ENCODE measurements at regions not wholly inside any gene's neighbourhood (a gene's known extent, or its start where the extent isn't known, plus 50 kb on each side); places are given as distances from the start of the nearest gene placed in this dataset.

DNA sequence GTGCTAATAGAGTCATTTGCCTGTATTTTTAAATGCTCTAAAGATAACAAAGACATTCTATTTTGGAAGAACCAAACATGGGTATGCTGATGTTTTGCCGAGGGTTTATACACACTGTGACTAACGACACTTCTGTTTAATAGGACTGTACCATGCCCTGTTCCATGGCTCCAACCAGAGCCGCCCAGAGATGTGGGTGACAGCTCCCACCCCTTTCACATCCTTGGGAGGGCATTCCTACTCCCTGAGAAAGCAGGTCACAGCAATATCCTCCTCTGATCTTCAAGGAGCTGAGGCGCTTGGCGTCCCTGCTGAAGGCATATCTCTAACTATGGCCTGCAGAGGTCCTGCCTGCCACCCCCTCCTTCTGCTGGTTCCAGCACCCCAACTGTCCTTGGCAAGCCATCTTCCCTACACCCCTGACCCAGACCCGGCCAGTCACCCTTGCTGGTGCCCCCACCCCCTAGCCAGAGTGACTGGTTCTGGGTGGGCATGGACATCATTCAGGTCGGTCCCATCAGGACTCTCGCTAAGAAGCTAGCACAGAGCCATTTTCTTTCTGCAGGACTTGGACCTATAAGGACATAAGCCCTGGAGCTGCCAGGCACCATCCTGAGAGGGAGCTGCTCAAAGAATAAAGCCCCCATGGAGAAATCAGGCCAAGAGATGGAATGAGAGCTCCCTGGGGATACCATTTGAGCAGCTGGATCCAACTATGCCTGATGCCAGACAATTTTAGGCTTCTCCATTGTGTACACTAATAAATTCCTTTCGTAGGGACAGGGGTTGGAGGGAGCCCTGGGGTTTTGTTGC lies 381.3 kb downstream of the CTTN start:
- Histone ChIP-seq H3K9ac (ENCODE audit: low read depth in 1 of 2, low read length in 2 of 2) (no peak overlapping the region), H3K9me3 (ENCODE audit: control insufficient read depth in 4 of 4, low read length in 3 of 4) (no peaks in the 10 kb centered on the region), H3K36me3 (ENCODE audit: control insufficient read depth in 4 of 4, insufficient read depth in 3 of 4, low read depth in 1 of 4, low read length in 3 of 4) (no peaks in the 10 kb centered on the region), H3K27me3 (ENCODE audit: control insufficient read depth in 4 of 4, insufficient read depth in 4 of 4, low read length in 3 of 4) (no peaks in the 10 kb centered on the region), H3K27ac (ENCODE audit: low read depth in 1 of 2, low read length in 2 of 2) (no peak overlapping the region), H3K4me3 (ENCODE audit: low read depth in 1 of 3, low read length in 3 of 3) (no peak overlapping the region), H3K4me1 (ENCODE audit: control insufficient read depth in 4 of 4, insufficient read depth in 4 of 4, low read length in 3 of 4) (peaks cover 0 to 5% (median 0%) of the 10 kb centered on the region in 4 donors)
- TF ChIP-seq FOXA2 (IDR thresholded peaks at IDR 0.05) = no peak
- no peak for DNase-seq (ENCODE audit: low spot score)
- 94% methylated on average over 9 of the region's 9 CpGs for WGBS

DNA sequence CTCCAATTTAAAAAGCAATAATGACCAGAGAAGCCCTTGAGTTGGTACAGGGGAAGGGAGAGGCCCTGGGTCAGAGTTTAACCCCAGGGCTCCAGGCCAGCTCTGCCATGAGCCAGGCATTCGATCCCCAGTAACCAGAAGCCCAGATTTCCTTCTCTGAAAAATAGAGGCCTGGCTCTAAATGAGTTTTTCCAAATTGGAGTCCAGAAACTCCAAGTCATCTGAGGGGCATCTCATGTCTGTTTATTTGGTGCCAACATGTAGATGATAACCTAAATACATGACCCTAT lies 381.9 kb downstream of the CTTN start:
- Histone ChIP-seq H3K9me3 (ENCODE audit: control insufficient read depth in 4 of 4, low read length in 3 of 4) (no peaks in the 10 kb centered on the region), H3K27ac (ENCODE audit: low read depth in 1 of 2, low read length in 2 of 2) (no peak overlapping the region), H3K27me3 (ENCODE audit: control insufficient read depth in 4 of 4, insufficient read depth in 4 of 4, low read length in 3 of 4) (no peaks in the 10 kb centered on the region), H3K4me3 (ENCODE audit: low read depth in 1 of 3, low read length in 3 of 3) (no peak overlapping the region), H3K9ac (ENCODE audit: low read depth in 1 of 2, low read length in 2 of 2) (no peak overlapping the region), H3K4me1 (ENCODE audit: control insufficient read depth in 4 of 4, insufficient read depth in 4 of 4, low read length in 3 of 4) (peaks cover 0 to 5% (median 0%) of the 10 kb centered on the region in 4 donors), H3K36me3 (ENCODE audit: control insufficient read depth in 4 of 4, insufficient read depth in 3 of 4, low read depth in 1 of 4, low read length in 3 of 4) (no peaks in the 10 kb centered on the region)
- 59% methylated on average over 1 of the region's 1 CpG for WGBS
- DNase-seq (ENCODE audit: low spot score) = no peak
- TF ChIP-seq YY1 (IDR thresholded peaks at IDR 0.05) = no peak
- TF ChIP-seq, protein P1, sequence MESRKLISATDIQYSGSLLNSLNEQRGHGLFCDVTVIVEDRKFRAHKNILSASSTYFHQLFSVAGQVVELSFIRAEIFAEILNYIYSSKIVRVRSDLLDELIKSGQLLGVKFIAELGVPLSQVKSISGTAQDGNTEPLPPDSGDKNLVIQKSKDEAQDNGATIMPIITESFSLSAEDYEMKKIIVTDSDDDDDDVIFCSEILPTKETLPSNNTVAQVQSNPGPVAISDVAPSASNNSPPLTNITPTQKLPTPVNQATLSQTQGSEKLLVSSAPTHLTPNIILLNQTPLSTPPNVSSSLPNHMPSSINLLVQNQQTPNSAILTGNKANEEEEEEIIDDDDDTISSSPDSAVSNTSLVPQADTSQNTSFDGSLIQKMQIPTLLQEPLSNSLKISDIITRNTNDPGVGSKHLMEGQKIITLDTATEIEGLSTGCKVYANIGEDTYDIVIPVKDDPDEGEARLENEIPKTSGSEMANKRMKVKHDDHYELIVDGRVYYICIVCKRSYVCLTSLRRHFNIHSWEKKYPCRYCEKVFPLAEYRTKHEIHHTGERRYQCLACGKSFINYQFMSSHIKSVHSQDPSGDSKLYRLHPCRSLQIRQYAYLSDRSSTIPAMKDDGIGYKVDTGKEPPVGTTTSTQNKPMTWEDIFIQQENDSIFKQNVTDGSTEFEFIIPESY (IDR thresholded peaks at IDR 0.05) = no peak
- no peak for TF ChIP-seq HNF4G (IDR thresholded peaks at IDR 0.05)
- peak in 1 of 2 donors; percentile 3 for TF ChIP-seq HNF4A (conservative IDR thresholded peaks at IDR 0.05)

- no peak overlapping the region for H3K9ac ChIP-seq (ENCODE audit: low read depth in 1 of 2, low read length in 2 of 2)
- H3K4me1 ChIP-seq (ENCODE audit: control insufficient read depth in 4 of 4, insufficient read depth in 4 of 4, low read length in 3 of 4) = peaks cover 4 to 15% (median 10%) of the 10 kb centered on the region in 4 donors
- no peaks in the 10 kb centered on the region for H3K36me3 ChIP-seq (ENCODE audit: control insufficient read depth in 4 of 4, insufficient read depth in 3 of 4, low read depth in 1 of 4, low read length in 3 of 4)
- H3K9me3 ChIP-seq (ENCODE audit: control insufficient read depth in 4 of 4, low read length in 3 of 4) = no peaks in the 10 kb centered on the region
- TF ChIP-seq SP1 (IDR thresholded peaks at IDR 0.05) = no peak
- TF ChIP-seq ATF3 (IDR thresholded peaks at IDR 0.05) = no peak
- TF ChIP-seq HNF4A (conservative IDR thresholded peaks at IDR 0.05) = no peak
- no peak for TF ChIP-seq YY1 (IDR thresholded peaks at IDR 0.05)
- no peak for TF ChIP-seq HNF4G (IDR thresholded peaks at IDR 0.05)
- TF ChIP-seq, protein P1 (IDR thresholded peaks at IDR 0.05) = no peak
- TF ChIP-seq NR2F2 (IDR thresholded peaks at IDR 0.05) = no peak
- TF ChIP-seq EGR1 (IDR thresholded peaks at IDR 0.05; ENCODE audit: low read depth in 2 of 2) = no peak
- no peak for TF ChIP-seq RAD21 (IDR thresholded peaks at IDR 0.05)
- TF ChIP-seq RXRA (IDR thresholded peaks at IDR 0.05) = no peak
- TF ChIP-seq, protein P2, sequence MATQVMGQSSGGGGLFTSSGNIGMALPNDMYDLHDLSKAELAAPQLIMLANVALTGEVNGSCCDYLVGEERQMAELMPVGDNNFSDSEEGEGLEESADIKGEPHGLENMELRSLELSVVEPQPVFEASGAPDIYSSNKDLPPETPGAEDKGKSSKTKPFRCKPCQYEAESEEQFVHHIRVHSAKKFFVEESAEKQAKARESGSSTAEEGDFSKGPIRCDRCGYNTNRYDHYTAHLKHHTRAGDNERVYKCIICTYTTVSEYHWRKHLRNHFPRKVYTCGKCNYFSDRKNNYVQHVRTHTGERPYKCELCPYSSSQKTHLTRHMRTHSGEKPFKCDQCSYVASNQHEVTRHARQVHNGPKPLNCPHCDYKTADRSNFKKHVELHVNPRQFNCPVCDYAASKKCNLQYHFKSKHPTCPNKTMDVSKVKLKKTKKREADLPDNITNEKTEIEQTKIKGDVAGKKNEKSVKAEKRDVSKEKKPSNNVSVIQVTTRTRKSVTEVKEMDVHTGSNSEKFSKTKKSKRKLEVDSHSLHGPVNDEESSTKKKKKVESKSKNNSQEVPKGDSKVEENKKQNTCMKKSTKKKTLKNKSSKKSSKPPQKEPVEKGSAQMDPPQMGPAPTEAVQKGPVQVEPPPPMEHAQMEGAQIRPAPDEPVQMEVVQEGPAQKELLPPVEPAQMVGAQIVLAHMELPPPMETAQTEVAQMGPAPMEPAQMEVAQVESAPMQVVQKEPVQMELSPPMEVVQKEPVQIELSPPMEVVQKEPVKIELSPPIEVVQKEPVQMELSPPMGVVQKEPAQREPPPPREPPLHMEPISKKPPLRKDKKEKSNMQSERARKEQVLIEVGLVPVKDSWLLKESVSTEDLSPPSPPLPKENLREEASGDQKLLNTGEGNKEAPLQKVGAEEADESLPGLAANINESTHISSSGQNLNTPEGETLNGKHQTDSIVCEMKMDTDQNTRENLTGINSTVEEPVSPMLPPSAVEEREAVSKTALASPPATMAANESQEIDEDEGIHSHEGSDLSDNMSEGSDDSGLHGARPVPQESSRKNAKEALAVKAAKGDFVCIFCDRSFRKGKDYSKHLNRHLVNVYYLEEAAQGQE (IDR thresholded peaks at IDR 0.05) = no peak
- no peak for TF ChIP-seq CTCF (IDR thresholded peaks at IDR 0.05; ENCODE audit: low read depth, low read length, missing input control)
- TF ChIP-seq, protein P3, sequence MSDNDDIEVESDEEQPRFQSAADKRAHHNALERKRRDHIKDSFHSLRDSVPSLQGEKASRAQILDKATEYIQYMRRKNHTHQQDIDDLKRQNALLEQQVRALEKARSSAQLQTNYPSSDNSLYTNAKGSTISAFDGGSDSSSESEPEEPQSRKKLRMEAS (IDR thresholded peaks at IDR 0.05) = no peak
- WGBS = 79% methylated on average over 16 of the region's 16 CpGs
- H3K27me3 ChIP-seq (ENCODE audit: control insufficient read depth in 4 of 4, insufficient read depth in 4 of 4, low read length in 3 of 4) = no peaks in the 10 kb centered on the region
- DNase-seq (ENCODE audit: low spot score) = no peak
- no peak overlapping the region for H3K27ac ChIP-seq (ENCODE audit: low read depth in 1 of 2, low read length in 2 of 2)
- no peak overlapping the region for H3K4me3 ChIP-seq (ENCODE audit: low read depth in 1 of 3, low read length in 3 of 3)
Observed at GRCh38 chr11:70782401-70782913, 384.1 kb downstream of the CTTN start.

Measured in liver (tissue), 8 donors.